IMR-90 (cell line): ENCODE measurements at regions not wholly inside any gene's neighbourhood (a gene's known extent, or its start where the extent isn't known, plus 50 kb on each side); places are given as distances from the start of the nearest gene placed in this dataset.
"Not testable (repeated sequence)": the region's sequence is repeated elsewhere in the genome, so short reads cannot be mapped to it uniquely, and the experiment has no call there.

Experiments used
- ATAC-seq: fragments of 200-7000 bp; cut with Tn5 transposase; 2 replicates; pipeline ENCODE4 v1.9.1; 2020; ENCODE audit warnings: low read depth, mild to moderate bottlenecking, moderate library complexity
- BruUV-seq: library from RNA; stranded (reverse); fragments of 400-500 nt; replicated peaks from 2 replicates; lab custom pipeline; 2021; lab: Mats Ljungman, UMichigan
- CTCF ChIA-PET: fragments of 300-600 bp; formaldehyde crosslinking; extraction: SDS; loops from one replicate; lab custom pipeline; 2021; ENCODE audit warnings: antibody characterized with exemption; lab: Yijun Ruan, JAX
- POLR2A ChIA-PET: fragments of 300-600 bp; sonication (Branson Sonifier 250); formaldehyde crosslinking; loops from one replicate; lab custom pipeline; 2022; ENCODE audit warnings: antibody characterized with exemption; ENCODE audit not compliant: unreplicated experiment; lab: Charles Lee
- DNase-seq: peaks from one replicate; pipeline ENCODE4 v3.0.0; 2013
- H2AFZ ChIP-seq: replicated peaks from 2 replicates; pipeline ENCODE3; 2013; ENCODE audit warnings: low read length, mild to moderate bottlenecking; ENCODE audit not compliant: poor library complexity
- H2AK5ac ChIP-seq: 2 replicates; pipeline ENCODE4 v1.6.1; 2013; ENCODE audit warnings: low read depth, low read length, inconsistent platforms
- H2AK9ac ChIP-seq: replicated peaks from 2 replicates; pipeline ENCODE3; 2013; ENCODE audit warnings: mild to moderate bottlenecking, low read depth, low read length, moderate library complexity; ENCODE audit not compliant: poor library complexity
- H2BK120ac ChIP-seq: 2 replicates; pipeline ENCODE4 v1.6.1; 2013; ENCODE audit warnings: low read depth, low read length, inconsistent platforms
- H2BK15ac ChIP-seq: 3 replicates; pipeline ENCODE4 v1.6.1; 2013; ENCODE audit warnings: low read depth, low read length, inconsistent platforms
- H2BK20ac ChIP-seq: 2 replicates; pipeline ENCODE4 v1.6.1; 2013; ENCODE audit warnings: low read depth, mild to moderate bottlenecking, inconsistent platforms, low read length, moderate library complexity
- H2BK5ac ChIP-seq: 2 replicates; pipeline ENCODE4 v1.6.1; 2013; ENCODE audit warnings: mild to moderate bottlenecking, low read depth, low read length, inconsistent platforms; ENCODE audit not compliant: poor library complexity, severe bottlenecking
- H3K14ac ChIP-seq: replicated peaks from 2 replicates; pipeline ENCODE4 v1.6.1; 2013; ENCODE audit warnings: low read depth, low read length, inconsistent platforms
- H3K18ac ChIP-seq: 2 replicates; pipeline ENCODE4 v1.6.1; 2013; ENCODE audit warnings: low read depth, low read length, control low read depth
- H3K23ac ChIP-seq: 2 replicates; pipeline ENCODE4 v1.6.1; 2013; ENCODE audit warnings: low read depth, low read length, inconsistent platforms
- H3K27ac ChIP-seq: 2 replicates; pipeline ENCODE4 v1.5.1; 2013; ENCODE audit warnings: mild to moderate bottlenecking, control low read depth, low read length; ENCODE audit not compliant: insufficient read depth
- H3K27me3 ChIP-seq: 2 replicates; pipeline ENCODE4 v1.6.1; 2013; ENCODE audit warnings: low read length; ENCODE audit not compliant: control insufficient read depth, insufficient read depth
- H3K36me3 ChIP-seq: 2 replicates; pipeline ENCODE4 v1.6.1; 2013; ENCODE audit warnings: low read length, mixed read lengths; ENCODE audit not compliant: control insufficient read depth, insufficient read depth
- H3K4ac ChIP-seq: 2 replicates; pipeline ENCODE4 v1.6.1; 2013; ENCODE audit warnings: low read depth, low read length, inconsistent platforms
- H3K4me1 ChIP-seq: 2 replicates; pipeline ENCODE4 v1.6.1; 2013; ENCODE audit warnings: low read length, mixed read lengths; ENCODE audit not compliant: control insufficient read depth, insufficient read depth
- H3K4me2 ChIP-seq: 2 replicates; pipeline ENCODE4 v1.6.1; 2013; ENCODE audit warnings: low read depth, mild to moderate bottlenecking, control low read depth, low read length, moderate library complexity
- H3K4me3 ChIP-seq: 2 replicates; pipeline ENCODE4 v1.5.1; 2013; ENCODE audit warnings: low read depth, mild to moderate bottlenecking, control low read depth, low read length, moderate library complexity; ENCODE audit not compliant: insufficient read depth
- H3K56ac ChIP-seq: 2 replicates; pipeline ENCODE4 v1.6.1; 2013; ENCODE audit warnings: low read length, inconsistent platforms; ENCODE audit not compliant: insufficient read depth; ENCODE audit errors: extremely low read depth
- H3K79me1 ChIP-seq, 2 experiments: 2 replicates each; pipeline ENCODE4 v1.6.1; 2013; ENCODE audit warnings: low read length in 2 of 2, inconsistent platforms in 1 of 2, low read depth in 1 of 2
- H3K9ac ChIP-seq: 2 replicates; pipeline ENCODE4 v1.6.1; 2013; ENCODE audit warnings: low read depth, low read length, control low read depth
- H3K9me1 ChIP-seq: 2 replicates; pipeline ENCODE4 v1.6.1; 2013; ENCODE audit warnings: low read length, inconsistent platforms; ENCODE audit not compliant: insufficient read depth
- H3K9me3 ChIP-seq: 2 replicates; pipeline ENCODE4 v1.6.1; 2013; ENCODE audit warnings: low read length; ENCODE audit not compliant: control insufficient read depth, insufficient read depth
- H4K20me1 ChIP-seq: 2 replicates; pipeline ENCODE4 v1.6.1; 2013; ENCODE audit warnings: low read length, inconsistent platforms; ENCODE audit not compliant: insufficient read depth
- H4K5ac ChIP-seq: 2 replicates; pipeline ENCODE4 v1.6.1; 2013; ENCODE audit warnings: mild to moderate bottlenecking, low read depth, low read length, control low read depth
- H4K8ac ChIP-seq, 2 experiments: 2 replicates each; pipeline ENCODE4 v1.6.1; 2013; ENCODE audit warnings: low read depth in 2 of 2, low read length in 2 of 2, control low read depth in 1 of 2, inconsistent platforms in 1 of 2
- H4K91ac ChIP-seq: 2 replicates; pipeline ENCODE4 v1.6.1; 2013; ENCODE audit warnings: low read depth, low read length, inconsistent platforms; ENCODE audit not compliant: insufficient read depth
- WGBS, 2 experiments: methylation state at CpG; one replicate each; pipeline versions ENCODE4 v1.1.5 to v1.1.7; 2013; ENCODE audit warnings: missing lambda C conversion rate in 2 of 2; ENCODE audit not compliant: insufficient read length in 1 of 2; ENCODE audit errors: extremely low coverage in 2 of 2; 5-methylcytosine and 5-hydroxymethylcytosine counted together
- dilution Hi-C: fragments of 300-500 bp; cut with HindIII; formaldehyde crosslinking; loops from one replicate; pipeline ENCODE4 v1.14.3; 2018; ENCODE audit warnings: low sequenced_read_pairs; ENCODE audit not compliant: unreplicated experiment
- in situ Hi-C: fragments of 300-500 bp; cut with MboI; formaldehyde crosslinking; loops from 3 replicates; pipeline ENCODE4 v1.14.3; 2019; ENCODE audit warnings: low sequenced_read_pairs, inconsistent platforms, mixed read lengths
- intact Hi-C: fragments of 100-400 bp; cut with micrococcal nuclease; formaldehyde crosslinking; loops from 2 replicates; pipeline ENCODE4 v1.10.0; 2022

- H3K14ac ChIP-seq, H2BK20ac ChIP-seq, H2AK5ac ChIP-seq, H3K4me3 ChIP-seq, H3K4me1 ChIP-seq, H2BK120ac ChIP-seq, H3K79me1 ChIP-seq, H3K9ac ChIP-seq, H3K56ac ChIP-seq, H3K27ac ChIP-seq, H2AK9ac ChIP-seq, H3K36me3 ChIP-seq, H3K4ac ChIP-seq, H3K27me3 ChIP-seq, CTCF ChIA-PET, dilution Hi-C loops, H4K8ac ChIP-seq, intact Hi-C loops, ATAC-seq, H3K9me3 ChIP-seq, in situ Hi-C loops, H4K20me1 ChIP-seq, H4K5ac ChIP-seq, H3K4me2 ChIP-seq, POLR2A ChIA-PET, H3K23ac ChIP-seq, H3K9me1 ChIP-seq, H2AFZ ChIP-seq, H2BK15ac ChIP-seq, H4K91ac ChIP-seq, H2BK5ac ChIP-seq, H3K18ac ChIP-seq, DNase-seq: not testable (repeated sequence)
- no CpG with 5 or more reads among the region's 3 CpGs for WGBS, 2 experiments
- BruUV-seq: TSS peak; percentile 22
Observed at GRCh38 chrX:37087875-37088274, 79.7 kb downstream of the FAM47C start.

DNA sequence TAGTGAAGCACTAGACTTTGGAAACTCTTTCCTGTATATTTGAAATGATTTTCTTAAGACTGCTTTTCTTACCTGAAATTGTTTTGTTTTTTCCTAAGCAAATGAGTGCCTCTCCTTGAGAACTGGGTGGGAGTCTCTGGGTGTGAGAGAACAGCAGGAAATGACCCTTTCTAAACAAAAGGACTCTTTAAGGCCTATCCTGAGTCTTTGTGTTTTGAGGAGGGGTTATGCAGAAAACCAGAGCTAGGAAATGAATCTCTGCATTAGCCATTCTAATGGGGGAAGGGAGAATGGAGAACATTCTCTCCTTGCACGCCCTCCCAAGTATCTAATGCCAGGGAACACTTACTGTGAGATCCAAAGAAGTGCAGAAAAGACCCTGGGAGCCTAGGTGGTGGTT is 80.6 kb downstream of the FAM47C start:
- DNase-seq, H2BK20ac ChIP-seq, H3K27ac ChIP-seq, H3K23ac ChIP-seq, dilution Hi-C loops, H2BK5ac ChIP-seq, H2AK5ac ChIP-seq, H3K4me2 ChIP-seq, CTCF ChIA-PET, ATAC-seq, H3K56ac ChIP-seq, H3K9me3 ChIP-seq, H4K8ac ChIP-seq, BruUV-seq, H3K27me3 ChIP-seq, H3K9ac ChIP-seq, H3K14ac ChIP-seq, H2AK9ac ChIP-seq, H2AFZ ChIP-seq, H3K4ac ChIP-seq, H4K20me1 ChIP-seq, H2BK120ac ChIP-seq, in situ Hi-C loops, intact Hi-C loops, H3K18ac ChIP-seq, H3K79me1 ChIP-seq, H3K9me1 ChIP-seq, H3K36me3 ChIP-seq, H4K91ac ChIP-seq, H2BK15ac ChIP-seq, H3K4me3 ChIP-seq, H3K4me1 ChIP-seq, H4K5ac ChIP-seq, POLR2A ChIA-PET: not testable (repeated sequence)
- WGBS, 2 experiments: no CpG with 5 or more reads among the region's 1 CpG
